IMR-90 (cell line): ENCODE measurements at regions not wholly inside any gene's neighbourhood (a gene's known extent, or its start where the extent isn't known, plus 50 kb on each side); places are given as distances from the start of the nearest gene placed in this dataset.

ENCODE experiments used
- ATAC-seq: fragments of 200-7000 bp; cut with Tn5 transposase; 2 replicates; pipeline ENCODE4 v1.9.1; 2020; ENCODE audit warnings: low read depth, mild to moderate bottlenecking, moderate library complexity
- BruUV-seq: library from RNA; stranded (reverse); fragments of 400-500 nt; replicated peaks from 2 replicates; lab custom pipeline; 2021; lab: Mats Ljungman, UMichigan
- CTCF ChIA-PET: fragments of 300-600 bp; formaldehyde crosslinking; extraction: SDS; loops from one replicate; lab custom pipeline; 2021; ENCODE audit warnings: antibody characterized with exemption; lab: Yijun Ruan, JAX
- POLR2A ChIA-PET: fragments of 300-600 bp; sonication (Branson Sonifier 250); formaldehyde crosslinking; loops from one replicate; lab custom pipeline; 2022; ENCODE audit warnings: antibody characterized with exemption; ENCODE audit not compliant: unreplicated experiment; lab: Charles Lee
- DNase-seq: peaks from one replicate; pipeline ENCODE4 v3.0.0; 2013
- H2AFZ ChIP-seq: replicated peaks from 2 replicates; pipeline ENCODE3; 2013; ENCODE audit warnings: low read length, mild to moderate bottlenecking; ENCODE audit not compliant: poor library complexity
- H2AK5ac ChIP-seq: 2 replicates; pipeline ENCODE4 v1.6.1; 2013; ENCODE audit warnings: low read depth, low read length, inconsistent platforms
- H2AK9ac ChIP-seq: replicated peaks from 2 replicates; pipeline ENCODE3; 2013; ENCODE audit warnings: mild to moderate bottlenecking, low read depth, low read length, moderate library complexity; ENCODE audit not compliant: poor library complexity
- H2BK120ac ChIP-seq: 2 replicates; pipeline ENCODE4 v1.6.1; 2013; ENCODE audit warnings: low read depth, low read length, inconsistent platforms
- H2BK15ac ChIP-seq: 3 replicates; pipeline ENCODE4 v1.6.1; 2013; ENCODE audit warnings: low read depth, low read length, inconsistent platforms
- H2BK20ac ChIP-seq: 2 replicates; pipeline ENCODE4 v1.6.1; 2013; ENCODE audit warnings: low read depth, mild to moderate bottlenecking, inconsistent platforms, low read length, moderate library complexity
- H2BK5ac ChIP-seq: 2 replicates; pipeline ENCODE4 v1.6.1; 2013; ENCODE audit warnings: mild to moderate bottlenecking, low read depth, low read length, inconsistent platforms; ENCODE audit not compliant: poor library complexity, severe bottlenecking
- H3K14ac ChIP-seq: replicated peaks from 2 replicates; pipeline ENCODE4 v1.6.1; 2013; ENCODE audit warnings: low read depth, low read length, inconsistent platforms
- H3K18ac ChIP-seq: 2 replicates; pipeline ENCODE4 v1.6.1; 2013; ENCODE audit warnings: low read depth, low read length, control low read depth
- H3K23ac ChIP-seq: 2 replicates; pipeline ENCODE4 v1.6.1; 2013; ENCODE audit warnings: low read depth, low read length, inconsistent platforms
- H3K27ac ChIP-seq: 2 replicates; pipeline ENCODE4 v1.5.1; 2013; ENCODE audit warnings: mild to moderate bottlenecking, control low read depth, low read length; ENCODE audit not compliant: insufficient read depth
- H3K27me3 ChIP-seq: 2 replicates; pipeline ENCODE4 v1.6.1; 2013; ENCODE audit warnings: low read length; ENCODE audit not compliant: control insufficient read depth, insufficient read depth
- H3K36me3 ChIP-seq: 2 replicates; pipeline ENCODE4 v1.6.1; 2013; ENCODE audit warnings: low read length, mixed read lengths; ENCODE audit not compliant: control insufficient read depth, insufficient read depth
- H3K4ac ChIP-seq: 2 replicates; pipeline ENCODE4 v1.6.1; 2013; ENCODE audit warnings: low read depth, low read length, inconsistent platforms
- H3K4me1 ChIP-seq: 2 replicates; pipeline ENCODE4 v1.6.1; 2013; ENCODE audit warnings: low read length, mixed read lengths; ENCODE audit not compliant: control insufficient read depth, insufficient read depth
- H3K4me2 ChIP-seq: 2 replicates; pipeline ENCODE4 v1.6.1; 2013; ENCODE audit warnings: low read depth, mild to moderate bottlenecking, control low read depth, low read length, moderate library complexity
- H3K4me3 ChIP-seq: 2 replicates; pipeline ENCODE4 v1.5.1; 2013; ENCODE audit warnings: low read depth, mild to moderate bottlenecking, control low read depth, low read length, moderate library complexity; ENCODE audit not compliant: insufficient read depth
- H3K56ac ChIP-seq: 2 replicates; pipeline ENCODE4 v1.6.1; 2013; ENCODE audit warnings: low read length, inconsistent platforms; ENCODE audit not compliant: insufficient read depth; ENCODE audit errors: extremely low read depth
- H3K79me1 ChIP-seq, 2 experiments: 2 replicates each; pipeline ENCODE4 v1.6.1; 2013; ENCODE audit warnings: low read length in 2 of 2, inconsistent platforms in 1 of 2, low read depth in 1 of 2
- H3K9ac ChIP-seq: 2 replicates; pipeline ENCODE4 v1.6.1; 2013; ENCODE audit warnings: low read depth, low read length, control low read depth
- H3K9me1 ChIP-seq: 2 replicates; pipeline ENCODE4 v1.6.1; 2013; ENCODE audit warnings: low read length, inconsistent platforms; ENCODE audit not compliant: insufficient read depth
- H3K9me3 ChIP-seq: 2 replicates; pipeline ENCODE4 v1.6.1; 2013; ENCODE audit warnings: low read length; ENCODE audit not compliant: control insufficient read depth, insufficient read depth
- H4K20me1 ChIP-seq: 2 replicates; pipeline ENCODE4 v1.6.1; 2013; ENCODE audit warnings: low read length, inconsistent platforms; ENCODE audit not compliant: insufficient read depth
- H4K5ac ChIP-seq: 2 replicates; pipeline ENCODE4 v1.6.1; 2013; ENCODE audit warnings: mild to moderate bottlenecking, low read depth, low read length, control low read depth
- H4K8ac ChIP-seq, 2 experiments: 2 replicates each; pipeline ENCODE4 v1.6.1; 2013; ENCODE audit warnings: low read depth in 2 of 2, low read length in 2 of 2, control low read depth in 1 of 2, inconsistent platforms in 1 of 2
- H4K91ac ChIP-seq: 2 replicates; pipeline ENCODE4 v1.6.1; 2013; ENCODE audit warnings: low read depth, low read length, inconsistent platforms; ENCODE audit not compliant: insufficient read depth
- BHLHE40 ChIP-seq: fragments of 150-350 bp; IDR thresholded peaks from 2 replicates; pipeline ENCODE4 v1.6.1; 2016; ENCODE audit warnings: mild to moderate bottlenecking, low read depth, low read length
- MAFK ChIP-seq: IDR thresholded peaks from 2 replicates; pipeline ENCODE4 v1.6.1; 2012; ENCODE audit warnings: low read depth, low read length, improper control_type of control experiment
- MAZ ChIP-seq: IDR thresholded peaks from 2 replicates; pipeline ENCODE4 v1.6.1; 2012; ENCODE audit warnings: low read depth, mild to moderate bottlenecking, low read length, improper control_type of control experiment, moderate library complexity, borderline replicate concordance
- NFE2L2 ChIP-seq: fragments of 150-350 bp; IDR thresholded peaks from 2 replicates; pipeline ENCODE4 v1.6.1; 2016; ENCODE audit warnings: low read depth, mild to moderate bottlenecking, low read length
- POLR2A ChIP-seq: IDR thresholded peaks from 2 replicates; pipeline ENCODE4 v1.6.1; 2012; ENCODE audit warnings: mild to moderate bottlenecking, low read depth, low read length
- RAD21 ChIP-seq: IDR thresholded peaks from 2 replicates; pipeline ENCODE4 v1.6.1; 2012; ENCODE audit warnings: low read length, improper control_type of control experiment
- SMC3 ChIP-seq: fragments of 150-350 bp; IDR thresholded peaks from 2 replicates; pipeline ENCODE4 v1.6.1; 2016; ENCODE audit warnings: low read depth, mild to moderate bottlenecking, antibody characterized with exemption, low read length, moderate library complexity
- USF2 ChIP-seq: fragments of 150-350 bp; IDR thresholded peaks from 2 replicates; pipeline ENCODE4 v1.6.1; 2017; ENCODE audit warnings: mild to moderate bottlenecking, antibody characterized with exemption, low read length, low read depth
- WGBS, 2 experiments: methylation state at CpG; one replicate each; pipeline versions ENCODE4 v1.1.5 to v1.1.7; 2013; ENCODE audit warnings: missing lambda C conversion rate in 2 of 2; ENCODE audit not compliant: insufficient read length in 1 of 2; ENCODE audit errors: extremely low coverage in 2 of 2; 5-methylcytosine and 5-hydroxymethylcytosine counted together
- dilution Hi-C: fragments of 300-500 bp; cut with HindIII; formaldehyde crosslinking; loops from one replicate; pipeline ENCODE4 v1.14.3; 2018; ENCODE audit warnings: low sequenced_read_pairs; ENCODE audit not compliant: unreplicated experiment
- in situ Hi-C: fragments of 300-500 bp; cut with MboI; formaldehyde crosslinking; loops from 3 replicates; pipeline ENCODE4 v1.14.3; 2019; ENCODE audit warnings: low sequenced_read_pairs, inconsistent platforms, mixed read lengths
- intact Hi-C: fragments of 100-400 bp; cut with micrococcal nuclease; formaldehyde crosslinking; loops from 2 replicates; pipeline ENCODE4 v1.10.0; 2022

- no peak overlapping the region for H3K4me2 ChIP-seq
- ATAC-seq (no peak), DNase-seq (no peak)
- CTCF ChIA-PET = no interaction called here
- H3K9me3 ChIP-seq = no peaks in the 10 kb centered on the region
- TF ChIP-seq POLR2A = no peak
- no peak for TF ChIP-seq USF2
- TF ChIP-seq BHLHE40 = no peak
- TF ChIP-seq RAD21 = no peak
- no peak for TF ChIP-seq MAZ
- TF ChIP-seq MAFK = no peak
- TF ChIP-seq NFE2L2 = no peak
- no peak for TF ChIP-seq SMC3
- H3K56ac ChIP-seq = no peak overlapping the region
- no peak overlapping the region for H3K4ac ChIP-seq
- H3K79me1 ChIP-seq = no peaks in the 10 kb centered on the region
- H2BK15ac ChIP-seq = no peak overlapping the region
- H2BK5ac ChIP-seq = no peak overlapping the region
- H3K36me3 ChIP-seq = no peaks in the 10 kb centered on the region
- H2AK9ac ChIP-seq = no peak overlapping the region
- no peak overlapping the region for H3K14ac ChIP-seq
- H2AK5ac ChIP-seq = no peak overlapping the region
- dilution Hi-C loops (no loop called here), intact Hi-C loops (no loop called here), in situ Hi-C loops (no loop called here)
- peaks cover 2% of the 10 kb centered on the region; the same call in 1 of the 2 replicates for H3K4me1 ChIP-seq
- peaks cover 8% of the 10 kb centered on the region; the same call in 1 of the 2 replicates for H3K27me3 ChIP-seq
- H4K20me1 ChIP-seq = no peaks in the 10 kb centered on the region
- no peak overlapping the region for H4K8ac ChIP-seq
- no TSS peak for BruUV-seq
- H2AFZ ChIP-seq = no peak overlapping the region
- POLR2A ChIA-PET = no interaction called here
- no peak overlapping the region for H3K23ac ChIP-seq
- H3K9me1 ChIP-seq = no peaks in the 10 kb centered on the region
- no peak overlapping the region for H3K18ac ChIP-seq
- H4K5ac ChIP-seq = no peak overlapping the region
- no peak overlapping the region for H3K27ac ChIP-seq
- 90% methylated on average over 5 of the region's 9 CpGs; no CpG with 5 or more reads in 1 of the 2 experiments for WGBS, 2 experiments
- H2BK120ac ChIP-seq = no peak overlapping the region
- no peak overlapping the region for H2BK20ac ChIP-seq
- H3K4me3 ChIP-seq = no peak overlapping the region
- no peak overlapping the region for H4K91ac ChIP-seq
- H3K9ac ChIP-seq = no peak overlapping the region
Observed at GRCh38 chr6:14634072-14634471, 516.5 kb downstream of the CD83 start.
